Naive thymus-derived CD4-positive, alpha-beta T cell (primary cell): ENCODE measurements at regions not wholly inside any gene's neighbourhood (a gene's known extent, or its start where the extent isn't known, plus 50 kb on each side); places are given as distances from the start of the nearest gene placed in this dataset.

ENCODE experiments used
- ATAC-seq: fragments of 150-1000 bp; cut with Tn5 transposase; 2 replicates; pipeline ENCODE4 v1.10.0; 2021; ENCODE audit warnings: mild to moderate bottlenecking, moderate library complexity
- CTCF ChIA-PET: fragments of 350-600 bp; sonication (Branson Sonifier 250); formaldehyde crosslinking; loops from one replicate; lab custom pipeline; 2021; ENCODE audit warnings: antibody characterized with exemption; lab: Charles Lee
- POLR2A ChIA-PET: fragments of 350-600 bp; sonication (Branson Sonifier 250); formaldehyde crosslinking; loops from one replicate; lab custom pipeline; 2021; ENCODE audit warnings: antibody characterized with exemption, inconsistent platforms; lab: Charles Lee
- DNase-seq, 9 donors: peaks; one replicate each; pipeline versions ENCODE4 v3.0.0 to v3.0.0-alpha.2; 2020 to 2022; ENCODE audit warnings: mixed read lengths in 1 of 9
- H3K27ac ChIP-seq: one replicate; pipeline ENCODE4 v1.7.0; 2013; ENCODE audit warnings: mild to moderate bottlenecking, low read depth, low read length, moderate library complexity
- H3K27me3 ChIP-seq, 2 donors: one replicate each; pipeline ENCODE4 v1.7.0; 2013; ENCODE audit warnings: low read length in 2 of 2, mild to moderate bottlenecking in 2 of 2, moderate library complexity in 2 of 2; ENCODE audit not compliant: control insufficient read depth in 2 of 2, insufficient read depth in 2 of 2
- H3K36me3 ChIP-seq, 3 experiments: 1 replicate in 2 of 3; 2 replicates in 1 of 3; pipeline ENCODE4 v1.7.0; 2013; ENCODE audit warnings: low read length in 3 of 3, mild to moderate bottlenecking in 3 of 3, moderate library complexity in 1 of 3; ENCODE audit not compliant: insufficient read depth in 3 of 3, control insufficient read depth in 2 of 3
- H3K4me1 ChIP-seq, 2 donors: one replicate each; pipeline ENCODE4 v1.7.0; 2013; ENCODE audit warnings: low read length in 2 of 2, mild to moderate bottlenecking in 2 of 2, moderate library complexity in 1 of 2; ENCODE audit not compliant: control insufficient read depth in 2 of 2, insufficient read depth in 2 of 2
- H3K4me3 ChIP-seq: 2 replicates; pipeline ENCODE4 v1.7.0; 2013; ENCODE audit warnings: mild to moderate bottlenecking, low read length
- H3K9me3 ChIP-seq, 3 experiments: 1 replicate in 2 of 3; 2 replicates in 1 of 3; pipeline ENCODE4 v1.7.0; 2013; ENCODE audit warnings: low read length in 3 of 3; ENCODE audit not compliant: control insufficient read depth in 2 of 3
- H3K27ac Mint-ChIP-seq, 9 donors: one replicate each; pipeline ENCODE4 v1.8.0; 2020 to 2022; ENCODE audit warnings: mixed read lengths in 9 of 9, mild to moderate bottlenecking in 8 of 9, moderate library complexity in 5 of 9, inconsistent platforms in 2 of 9
- H3K27me3 Mint-ChIP-seq, 5 donors: one replicate each; pipeline ENCODE4 v1.8.0; 2021 to 2022; ENCODE audit warnings: mixed read lengths in 5 of 5, mild to moderate bottlenecking in 1 of 5
- H3K36me3 Mint-ChIP-seq, 5 donors: one replicate each; pipeline ENCODE4 v1.8.0; 2020 to 2022; ENCODE audit warnings: mixed read lengths in 5 of 5, mild to moderate bottlenecking in 3 of 5, inconsistent platforms in 1 of 5
- H3K4me1 Mint-ChIP-seq, 7 donors: one replicate each; pipeline ENCODE4 v1.8.0; 2020 to 2022; ENCODE audit warnings: mixed read lengths in 7 of 7, mild to moderate bottlenecking in 3 of 7, inconsistent platforms in 1 of 7
- H3K4me3 Mint-ChIP-seq, 10 donors: one replicate each; pipeline ENCODE4 v1.8.0; 2020 to 2022; ENCODE audit warnings: mild to moderate bottlenecking in 10 of 10, mixed read lengths in 10 of 10, moderate library complexity in 6 of 10, inconsistent platforms in 2 of 10
- H3K9me3 Mint-ChIP-seq, 11 donors: one replicate each; pipeline ENCODE4 v1.8.0; 2020 to 2022; ENCODE audit warnings: mixed read lengths in 11 of 11, mild to moderate bottlenecking in 4 of 11, inconsistent platforms in 1 of 11, moderate library complexity in 1 of 11
- intact Hi-C, 2 donors: fragments of 100-400 bp; cut with micrococcal nuclease; formaldehyde crosslinking; loops; one replicate each; pipeline ENCODE4 v1.15.1; 2023

- peaks cover 0 to 38% (median 5%) of the 10 kb centered on the region in 11 donors for H3K9me3 Mint-ChIP-seq
These were observed 147.4 kb upstream of the IRX4 start for GRCh38 chr5:2030131-2030530.

GRCh38 chr5:2029206-2029605 lies 146.5 kb upstream of the IRX4 start:
- intact Hi-C loops: no loop called here
- Mint-ChIP-seq H3K4me1 (no peaks in the 10 kb centered on the region), H3K36me3 (peaks cover 0 to 9% (median 4%) of the 10 kb centered on the region in 5 donors), H3K27ac (no peak overlapping the region), H3K4me3 (no peak overlapping the region), H3K9me3 (peaks cover 0 to 42% (median 5%) of the 10 kb centered on the region in 11 donors), H3K27me3 (peaks cover 25 to 64% (median 57%) of the 10 kb centered on the region in 5 donors)
- Histone ChIP-seq H3K27ac (no peak overlapping the region), H3K9me3 (no peaks in the 10 kb centered on the region), H3K27me3 (no peaks in the 10 kb centered on the region), H3K36me3 (no peaks in the 10 kb centered on the region), H3K4me1 (no peaks in the 10 kb centered on the region), H3K4me3 (no peak overlapping the region)
- DNase-seq: no peak
- ChIA-PET POLR2A (no interaction called here), CTCF (no interaction called here)
- no peak for ATAC-seq

More at GRCh38 chr5:2030131-2030530, 147.4 kb upstream of the IRX4 start:
- intact Hi-C loops: no loop called here
- no peak for DNase-seq
- Mint-ChIP-seq H3K27ac (no peak overlapping the region), H3K36me3 (peaks cover 0 to 9% (median 4%) of the 10 kb centered on the region in 5 donors), H3K4me3 (no peak overlapping the region), H3K27me3 (peaks cover 25 to 72% (median 60%) of the 10 kb centered on the region in 5 donors), H3K4me1 (no peaks in the 10 kb centered on the region)
- Histone ChIP-seq H3K4me3 (no peak overlapping the region), H3K27me3 (no peaks in the 10 kb centered on the region), H3K36me3 (no peaks in the 10 kb centered on the region), H3K4me1 (no peaks in the 10 kb centered on the region), H3K27ac (no peak overlapping the region), H3K9me3 (no peaks in the 10 kb centered on the region)
- ATAC-seq: no peak
- CTCF ChIA-PET: no interaction called here
- POLR2A ChIA-PET: no interaction called here

DNA sequence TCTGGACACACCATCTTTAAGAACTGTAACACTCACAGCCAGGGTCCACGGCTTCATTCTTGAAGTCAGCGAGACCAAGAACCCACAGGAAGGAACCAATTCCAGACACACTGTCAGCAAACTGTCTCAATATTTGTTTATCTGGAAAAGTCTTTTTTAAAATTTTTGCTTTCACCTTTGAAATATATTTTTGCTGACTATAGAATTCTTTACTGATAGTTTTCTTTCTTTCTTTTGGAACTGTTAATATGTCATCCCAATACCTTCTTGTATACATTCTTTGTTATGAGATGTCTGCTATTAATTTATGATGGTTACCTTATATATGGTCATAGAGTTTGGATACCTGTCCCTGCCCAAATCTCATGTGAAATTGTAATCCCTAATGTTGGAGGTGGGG lies 145.1 kb upstream of the IRX4 start:
- H3K4me3 Mint-ChIP-seq: no peak overlapping the region
- ChIA-PET CTCF (no interaction called here), POLR2A (no interaction called here)
- H3K27me3 ChIP-seq: peaks cover 0 to 3% of the 10 kb centered on the region in 2 donors
- no peak overlapping the region for H3K27ac ChIP-seq
- no peaks in the 10 kb centered on the region for H3K4me1 ChIP-seq
- DNase-seq: no peak
- ATAC-seq: no peak
- H3K36me3 ChIP-seq: no peaks in the 10 kb centered on the region
- H3K9me3 Mint-ChIP-seq: peaks cover 0 to 35% (median 5%) of the 10 kb centered on the region in 11 donors
- H3K4me1 Mint-ChIP-seq: no peaks in the 10 kb centered on the region
- H3K27me3 Mint-ChIP-seq: peaks cover 25 to 58% (median 52%) of the 10 kb centered on the region in 5 donors
- H3K4me3 ChIP-seq: no peak overlapping the region
- no peaks in the 10 kb centered on the region for H3K9me3 ChIP-seq
- no peak overlapping the region for H3K27ac Mint-ChIP-seq
- H3K36me3 Mint-ChIP-seq: peaks cover 0 to 9% (median 0%) of the 10 kb centered on the region in 5 donors
- intact Hi-C loops: no loop called here

DNA sequence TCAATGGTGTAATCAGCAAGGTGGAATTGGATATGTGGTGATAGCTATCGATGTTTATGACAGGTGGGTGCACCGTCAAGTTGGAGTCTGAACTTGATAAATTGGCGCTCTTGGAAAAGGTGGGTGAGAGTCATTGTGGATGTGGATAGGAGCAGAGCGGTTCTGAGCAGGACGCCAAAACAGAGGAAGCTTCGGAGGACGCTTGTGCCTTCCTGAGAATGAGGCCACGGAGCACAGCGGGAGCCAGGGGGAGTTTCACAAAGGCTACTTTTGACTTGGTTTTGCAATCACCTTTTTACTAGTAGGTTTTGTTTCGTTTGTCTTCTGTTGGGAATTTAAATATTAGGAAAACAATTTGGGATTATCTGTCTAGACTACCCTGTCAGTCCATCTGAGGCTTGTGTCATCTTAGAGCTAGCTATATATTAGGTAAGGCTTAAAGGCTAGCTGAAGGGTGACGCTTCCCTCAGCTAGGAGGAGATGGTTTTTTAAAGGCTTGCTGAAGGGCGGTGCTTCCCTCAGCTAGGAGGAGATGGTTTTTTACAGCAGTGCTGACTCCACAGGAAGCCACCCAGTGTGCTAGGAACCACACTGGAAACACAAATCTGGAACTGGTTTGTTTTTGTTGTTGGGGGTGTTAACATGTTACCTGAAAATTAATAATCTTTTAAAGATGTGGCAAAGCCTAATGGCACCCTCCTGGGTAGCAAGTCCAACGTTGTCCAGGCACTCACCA lies 142.4 kb upstream of the IRX4 start:
- H3K9me3 Mint-ChIP-seq: peaks cover 0 to 31% (median 5%) of the 10 kb centered on the region in 11 donors

DNA sequence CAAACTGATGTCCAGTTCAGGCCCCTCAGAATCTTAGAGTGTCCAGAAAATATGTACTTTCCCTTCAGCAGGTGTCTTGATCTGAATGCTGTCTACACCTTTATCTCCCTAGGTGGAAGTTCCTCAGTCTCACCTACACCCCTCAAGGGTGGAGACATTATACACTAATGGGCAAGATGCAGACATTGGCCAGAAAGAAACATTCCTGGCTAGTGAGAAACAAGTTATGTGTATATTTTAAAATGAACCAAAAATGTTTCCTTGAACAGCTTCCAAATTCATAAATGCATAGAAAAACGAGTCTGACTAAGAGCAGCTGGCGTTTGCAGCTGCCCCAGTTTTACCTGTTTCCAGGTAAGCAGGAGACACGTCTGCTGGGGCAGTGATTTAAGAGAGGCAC lies 140.5 kb upstream of the IRX4 start:
- DNase-seq (no peak), ATAC-seq (no peak)
- POLR2A ChIA-PET: no interaction called here
- CTCF ChIA-PET: no interaction called here
- H3K4me3 Mint-ChIP-seq: no peak overlapping the region
- intact Hi-C loops: no loop called here
- peaks cover 14 to 47% (median 31%) of the 10 kb centered on the region in 5 donors for H3K27me3 Mint-ChIP-seq
- Histone ChIP-seq H3K36me3 (no peaks in the 10 kb centered on the region), H3K4me3 (no peak overlapping the region), H3K4me1 (no peaks in the 10 kb centered on the region), H3K9me3 (no peaks in the 10 kb centered on the region), H3K27ac (no peak overlapping the region), H3K27me3 (peaks cover 0 to 3% of the 10 kb centered on the region in 2 donors)
- no peaks in the 10 kb centered on the region for H3K4me1 Mint-ChIP-seq
- H3K27ac Mint-ChIP-seq: no peak overlapping the region
- peaks cover 0 to 26% (median 1%) of the 10 kb centered on the region in 11 donors for H3K9me3 Mint-ChIP-seq
- H3K36me3 Mint-ChIP-seq: peaks cover 0 to 4% (median 0%) of the 10 kb centered on the region in 5 donors

More for the DNA sequence above, 142.4 kb upstream of the IRX4 start:
- H3K9me3 ChIP-seq: no peaks in the 10 kb centered on the region
- intact Hi-C loops: no loop called here
- DNase-seq: no peak
- POLR2A ChIA-PET: no interaction called here
- Mint-ChIP-seq H3K36me3 (peaks cover 0 to 9% (median 0%) of the 10 kb centered on the region in 5 donors), H3K27ac (no peak overlapping the region), H3K4me1 (no peaks in the 10 kb centered on the region), H3K4me3 (no peak overlapping the region), H3K27me3 (peaks cover 19 to 57% (median 50%) of the 10 kb centered on the region in 5 donors)
- no peaks in the 10 kb centered on the region for H3K4me1 ChIP-seq
- CTCF ChIA-PET: no interaction called here
- H3K27me3 ChIP-seq: peaks cover 0 to 3% of the 10 kb centered on the region in 2 donors
- no peaks in the 10 kb centered on the region for H3K36me3 ChIP-seq
- H3K27ac ChIP-seq: no peak overlapping the region
- H3K4me3 ChIP-seq: no peak overlapping the region
- ATAC-seq: no peak

- H3K4me1 Mint-ChIP-seq: no peaks in the 10 kb centered on the region
- peaks cover 11 to 40% (median 28%) of the 10 kb centered on the region in 5 donors for H3K27me3 Mint-ChIP-seq
- intact Hi-C loops: no loop called here
- ChIA-PET POLR2A (no interaction called here), CTCF (no interaction called here)
- no peak overlapping the region for H3K27ac ChIP-seq
- no peaks in the 10 kb centered on the region for H3K36me3 Mint-ChIP-seq
- ATAC-seq (no peak), DNase-seq (no peak)
- no peaks in the 10 kb centered on the region for H3K9me3 ChIP-seq
- H3K36me3 ChIP-seq: no peaks in the 10 kb centered on the region
- H3K4me3 Mint-ChIP-seq: no peak overlapping the region
- H3K9me3 Mint-ChIP-seq: peaks cover 0 to 20% (median 1%) of the 10 kb centered on the region in 11 donors
- H3K4me1 ChIP-seq: no peaks in the 10 kb centered on the region
- peaks cover 0 to 3% of the 10 kb centered on the region in 2 donors for H3K27me3 ChIP-seq
- no peak overlapping the region for H3K27ac Mint-ChIP-seq
- no peak overlapping the region for H3K4me3 ChIP-seq
These were observed 139.7 kb upstream of the IRX4 start for GRCh38 chr5:2022436-2022835.
